ENCODE measurements at regions not wholly inside any gene's neighbourhood (a gene's known extent, or its start where the extent isn't known, plus 50 kb on each side); places are given as distances from the start of the nearest gene placed in this dataset.

GRCh38 chr13:78256484-78256883 lies 337.9 kb upstream of the EDNRB start:
- no peak for TF ChIP-seq CTCF (IDR thresholded peaks at IDR 0.05)
- no peak for TF ChIP-seq EZH2 (IDR thresholded peaks at IDR 0.05; ENCODE audit: borderline replicate concordance, insufficient read depth, low read depth, low read length, poor library complexity, severe bottlenecking)

All from B cell (primary cell).